IPS-18c (cell line): ENCODE measurements at regions not wholly inside any gene's neighbourhood (a gene's known extent, or its start where the extent isn't known, plus 50 kb on each side); places are given as distances from the start of the nearest gene placed in this dataset.

Experiments
- H3K4me3 ChIP-seq: 2 replicates; pipeline ENCODE4 v1.7.0; 2013; ENCODE audit warnings: low read depth, mild to moderate bottlenecking, low read length, moderate library complexity; ENCODE audit not compliant: insufficient read depth
- H3K9me3 ChIP-seq: one replicate; pipeline ENCODE4 v1.6.1; 2013; ENCODE audit warnings: mild to moderate bottlenecking, low read length, moderate library complexity; ENCODE audit not compliant: control insufficient read depth, insufficient read depth

DNA sequence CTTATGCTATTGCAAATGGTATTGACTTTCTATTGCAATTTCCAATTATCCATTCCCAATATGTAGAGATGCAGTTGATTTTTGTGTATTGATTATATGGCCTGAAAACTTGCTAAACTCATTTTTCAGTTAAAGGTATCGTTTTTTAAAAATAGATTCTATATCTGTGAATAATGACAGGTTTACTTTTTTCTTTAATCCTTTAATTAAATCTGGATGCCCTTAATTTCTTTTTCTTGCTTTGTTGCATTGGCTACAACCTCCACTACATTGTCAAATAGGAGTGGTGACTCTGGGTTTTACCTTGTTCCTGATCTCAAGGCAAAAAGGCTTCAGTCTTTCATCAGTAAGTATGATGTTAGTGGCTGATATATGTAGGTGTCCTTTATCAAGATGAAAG is 522.4 kb downstream of the MATN1 start:
- Histone ChIP-seq H3K4me3 (no peak overlapping the region), H3K9me3 (peaks cover 2% of the 10 kb centered on the region)

- H3K4me3 ChIP-seq: no peak overlapping the region
- peaks cover 4% of the 10 kb centered on the region for H3K9me3 ChIP-seq
Observed at GRCh38 chr1:30200161-30200560, 523.2 kb downstream of the MATN1 start.

DNA sequence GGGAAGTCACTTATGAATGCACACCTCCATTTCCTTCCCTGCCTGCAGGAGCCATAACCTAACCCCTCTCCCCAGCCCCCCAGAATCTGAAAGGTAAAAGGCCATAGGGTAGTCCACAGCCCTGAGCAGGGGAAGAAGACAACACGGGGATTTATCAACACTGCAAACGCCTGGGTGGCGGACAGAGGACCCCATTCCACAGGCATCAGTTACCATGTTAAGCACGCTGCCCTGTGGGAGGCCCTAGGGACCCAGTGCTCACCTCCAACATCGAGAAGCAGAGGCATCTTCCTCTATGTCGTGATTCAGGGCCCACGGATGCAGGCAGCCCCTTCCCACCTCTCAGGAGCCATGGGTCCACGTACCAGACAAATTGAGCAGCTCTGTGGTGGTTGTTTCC is 523.8 kb downstream of the MATN1 start:
- peaks cover 4% of the 10 kb centered on the region for H3K9me3 ChIP-seq
- no peak overlapping the region for H3K4me3 ChIP-seq

DNA sequence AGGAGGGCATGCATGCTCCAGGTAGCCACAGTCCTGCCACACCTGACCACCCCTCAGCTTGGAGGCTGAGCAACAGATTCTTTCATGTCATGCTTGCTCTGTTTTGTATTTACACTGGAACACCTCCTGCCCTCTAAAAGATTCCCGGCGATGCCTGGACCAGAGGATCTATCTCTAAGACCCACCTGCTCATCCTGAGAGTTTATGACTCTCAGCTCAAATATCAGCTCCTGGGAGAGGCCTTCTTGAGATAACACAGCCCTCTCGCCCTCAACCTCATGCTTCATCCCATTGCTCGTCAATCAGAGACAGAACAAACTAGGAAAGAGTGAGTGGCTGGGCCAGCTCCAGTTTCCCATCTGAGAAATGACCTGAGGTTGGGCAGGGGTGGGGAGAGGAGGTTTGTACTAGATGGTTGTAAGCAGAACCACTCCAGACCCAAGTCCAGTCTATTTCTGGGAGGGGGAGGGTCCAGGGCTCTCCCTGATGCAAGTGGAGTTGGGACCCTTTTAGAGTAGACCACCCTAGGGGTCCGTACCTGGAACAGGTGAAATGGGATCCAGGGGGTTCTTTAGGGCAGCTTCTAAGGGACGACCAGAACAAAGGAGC is 524.5 kb downstream of the MATN1 start:
- Histone ChIP-seq H3K4me3 (no peak overlapping the region), H3K9me3 (peaks cover 4% of the 10 kb centered on the region)

DNA sequence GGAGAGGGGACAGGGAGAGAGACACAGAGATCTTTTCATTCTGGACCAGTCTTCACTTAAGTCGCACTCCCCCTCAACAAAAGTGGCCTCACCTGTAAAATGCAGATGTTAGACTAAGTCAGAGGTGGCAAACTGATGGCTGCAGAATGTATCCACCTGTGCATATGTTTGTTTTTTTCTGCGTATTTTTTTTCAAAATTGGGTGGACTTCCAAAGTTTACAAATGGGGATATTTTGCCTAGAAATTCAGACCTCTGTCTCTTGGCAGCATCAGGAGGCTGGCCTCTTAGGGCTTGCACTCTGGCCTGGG is 525.0 kb downstream of the MATN1 start:
- peaks cover 4% of the 10 kb centered on the region for H3K9me3 ChIP-seq
- no peak overlapping the region for H3K4me3 ChIP-seq

DNA sequence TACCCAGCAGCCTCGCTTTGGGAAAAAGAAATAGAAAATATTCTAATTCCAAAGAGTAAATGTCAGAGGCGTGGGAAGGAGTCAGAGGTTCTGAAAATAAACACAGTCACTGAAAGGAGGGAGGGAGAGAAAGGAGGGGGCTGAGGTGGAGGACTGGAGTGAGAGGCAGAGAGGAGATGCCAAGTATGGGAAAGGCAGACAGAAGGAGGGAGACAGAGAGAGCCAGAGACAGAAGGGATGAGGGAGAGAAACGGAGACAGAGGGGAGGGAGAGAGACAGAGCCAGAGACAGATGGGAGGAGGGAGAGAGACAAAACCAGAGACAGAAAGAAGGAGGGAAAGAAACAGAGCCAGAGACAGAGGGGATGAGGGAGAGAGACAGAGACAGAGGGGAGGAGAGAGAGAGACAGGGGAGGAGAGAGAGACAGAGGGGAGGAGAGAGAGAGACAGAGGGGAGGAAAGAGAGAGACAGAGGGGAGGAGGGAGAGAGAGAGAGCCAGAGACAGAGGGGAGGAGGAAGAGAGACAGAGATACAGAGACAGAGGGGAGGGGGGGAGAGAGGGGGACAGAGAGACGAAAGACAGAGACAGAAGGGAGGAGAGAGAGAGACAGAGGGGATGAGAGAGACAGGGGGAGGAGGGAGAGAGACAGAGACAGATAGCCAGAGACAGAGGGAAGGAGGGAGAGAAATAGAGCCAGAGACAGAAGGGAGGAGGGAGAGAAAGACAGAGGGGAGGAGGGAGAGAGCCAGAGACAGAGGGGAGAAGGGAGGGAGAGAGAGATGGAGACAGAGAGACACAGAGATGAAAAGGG is 525.5 kb downstream of the MATN1 start:
- Histone ChIP-seq H3K9me3 (peaks cover 4% of the 10 kb centered on the region), H3K4me3 (no peak overlapping the region)

GRCh38 chr1:30196872-30197638 is 526.3 kb downstream of the MATN1 start:
- peaks cover 3% of the 10 kb centered on the region for H3K9me3 ChIP-seq
- no peak overlapping the region for H3K4me3 ChIP-seq

DNA sequence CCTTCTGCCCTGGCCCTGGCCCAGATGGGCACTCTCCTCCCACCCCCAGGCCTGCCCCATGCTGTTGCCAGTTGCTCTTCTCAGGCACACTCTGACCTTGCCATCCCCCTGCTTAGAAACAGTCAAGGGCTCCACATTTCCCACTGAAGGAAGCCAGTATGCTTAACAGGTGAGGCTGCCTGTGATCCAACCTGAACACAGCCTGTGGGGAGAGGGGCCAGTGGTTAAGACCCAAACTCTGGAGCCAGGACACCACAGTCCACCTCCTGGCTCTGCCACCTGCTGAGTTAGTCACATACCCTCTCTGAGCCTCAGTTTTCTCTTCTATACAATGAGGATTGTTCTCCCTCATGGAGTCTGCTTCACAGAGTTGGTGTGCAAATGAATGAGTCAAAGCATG is 526.9 kb downstream of the MATN1 start:
- H3K9me3 ChIP-seq: peaks cover 2% of the 10 kb centered on the region
- H3K4me3 ChIP-seq: no peak overlapping the region

DNA sequence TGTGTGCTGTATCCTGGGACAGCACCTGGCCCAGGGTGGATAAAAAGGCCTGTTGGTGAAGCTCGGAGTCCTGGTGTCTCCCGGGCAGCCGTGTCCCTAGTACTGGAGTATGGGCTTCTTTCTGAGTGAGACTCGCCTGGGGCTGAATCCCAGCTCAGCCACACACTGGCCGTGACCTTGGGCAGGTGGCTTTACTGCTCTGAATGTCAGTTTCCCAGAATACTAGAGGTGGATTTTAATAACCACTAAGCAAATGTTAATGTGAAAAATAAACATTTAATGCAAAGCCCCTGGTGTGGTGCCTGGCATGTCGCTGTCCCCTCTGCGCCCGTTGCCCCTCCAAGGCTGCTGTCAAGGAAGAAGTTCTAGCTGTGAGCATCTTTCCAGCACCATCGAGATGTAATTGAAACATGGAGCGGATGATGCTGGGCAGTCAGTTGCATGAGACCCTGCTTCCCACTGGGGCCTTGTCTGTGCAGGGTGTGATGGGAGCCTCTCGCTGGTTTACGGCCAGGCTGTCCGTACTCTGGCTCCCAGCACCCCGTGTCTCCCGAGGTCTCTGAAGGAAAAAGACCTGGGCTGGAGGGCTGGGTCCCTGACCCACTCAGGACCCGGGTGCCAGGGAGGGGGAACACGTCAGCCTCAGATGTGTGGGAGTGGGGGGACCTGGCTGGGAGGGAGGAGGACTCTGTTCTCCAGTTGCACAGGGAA is 527.8 kb downstream of the MATN1 start:
- peaks cover 2% of the 10 kb centered on the region for H3K9me3 ChIP-seq
- no peak overlapping the region for H3K4me3 ChIP-seq

DNA sequence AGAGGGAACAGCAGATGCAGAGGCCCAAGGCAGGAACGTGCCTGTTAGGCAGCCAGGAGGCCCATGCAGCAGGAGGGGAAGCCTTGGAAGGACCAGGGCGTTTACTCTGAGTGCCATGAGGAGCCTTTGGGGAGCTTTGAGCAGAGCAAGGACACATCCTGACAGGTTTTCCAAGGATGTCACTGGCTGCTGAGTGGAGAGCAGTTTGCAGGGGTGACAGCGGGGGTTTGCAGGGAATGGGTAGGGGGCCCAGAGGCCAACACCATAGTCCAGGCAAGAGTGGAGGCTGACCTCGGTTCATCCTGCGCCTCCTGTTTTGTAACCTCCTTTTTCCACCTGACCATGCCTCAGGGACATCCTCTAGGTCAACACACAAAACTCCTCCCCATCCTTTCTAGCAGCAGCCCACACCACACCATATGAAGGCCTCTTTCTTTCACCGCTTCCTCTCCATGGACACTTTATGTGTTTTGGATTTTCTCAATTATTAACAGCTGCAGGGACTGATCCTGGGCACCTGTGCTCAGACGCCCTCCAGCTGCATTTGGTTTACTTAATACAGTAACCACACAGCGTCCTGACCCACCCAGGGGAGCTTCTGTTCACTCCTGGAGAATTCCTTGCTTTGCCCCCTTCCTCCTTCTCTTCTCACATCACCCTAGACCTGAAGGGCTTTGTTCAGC is 528.5 kb downstream of the MATN1 start:
- no peak overlapping the region for H3K4me3 ChIP-seq
- peaks cover 2% of the 10 kb centered on the region for H3K9me3 ChIP-seq

- H3K4me3 ChIP-seq: no peak overlapping the region
- H3K9me3 ChIP-seq: peaks cover 2% of the 10 kb centered on the region
Observed at GRCh38 chr1:30194046-30194619, 529.3 kb downstream of the MATN1 start.

DNA sequence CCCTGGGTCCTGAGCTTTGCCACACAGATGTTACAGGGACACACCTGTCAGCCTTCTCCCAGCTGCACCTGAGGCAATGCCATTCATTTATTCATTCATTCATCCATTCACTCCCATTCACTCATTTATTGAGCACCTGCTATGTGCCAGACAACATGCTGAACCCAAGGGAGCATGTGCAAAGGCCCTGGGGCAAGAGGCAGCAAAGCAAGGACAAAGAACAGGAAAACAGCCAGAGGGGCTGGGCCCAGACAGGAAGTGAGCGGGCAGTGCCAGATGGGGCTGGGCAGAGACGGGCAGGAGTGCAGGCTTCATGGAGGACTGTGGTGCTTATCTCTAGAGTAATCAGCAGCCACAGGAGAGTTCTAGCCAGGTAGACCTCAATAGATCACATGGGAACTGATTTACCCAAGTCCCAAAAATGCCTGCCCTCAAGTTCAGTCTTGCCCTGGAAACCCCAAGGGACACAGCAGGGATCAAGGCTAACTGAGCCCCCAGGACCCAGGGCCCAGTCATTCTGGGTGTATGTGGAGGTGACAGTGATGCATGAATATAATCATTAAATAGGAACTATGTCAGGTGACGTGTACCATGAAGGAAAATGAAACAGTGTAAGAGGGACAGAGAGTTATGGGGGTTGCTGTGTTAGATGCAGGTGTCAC is 530.3 kb downstream of the MATN1 start:
- Histone ChIP-seq H3K4me3 (no peak overlapping the region), H3K9me3 (peaks cover 2% of the 10 kb centered on the region)

DNA sequence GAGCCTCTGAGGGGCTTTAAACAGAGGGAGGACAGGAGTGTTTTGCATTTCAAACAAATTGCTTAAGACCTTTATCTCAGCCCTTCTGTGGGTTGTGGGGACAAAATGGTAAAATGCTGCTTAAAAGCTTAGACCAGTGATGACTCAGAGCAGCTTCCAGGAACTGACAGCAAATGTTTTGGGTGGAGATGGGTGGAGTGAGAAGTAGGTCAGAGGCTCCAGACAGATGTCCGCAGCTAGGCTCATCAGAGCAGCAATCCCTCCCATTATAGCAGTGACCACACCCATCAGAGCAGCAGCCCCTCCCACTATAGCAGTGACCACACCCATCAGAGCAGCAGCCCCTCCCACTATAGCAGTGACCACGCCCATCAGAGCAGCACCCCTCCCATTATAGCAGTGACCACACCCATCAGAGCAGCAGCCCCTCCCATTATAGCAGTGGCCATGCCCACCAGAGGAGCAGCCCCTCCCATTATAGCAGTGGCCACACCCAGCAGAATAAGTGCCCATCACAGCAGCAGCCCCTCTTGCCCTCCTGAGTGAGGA is 532.2 kb downstream of the MATN1 start:
- Histone ChIP-seq H3K4me3 (no peak overlapping the region), H3K9me3 (peaks cover 2% of the 10 kb centered on the region)

DNA sequence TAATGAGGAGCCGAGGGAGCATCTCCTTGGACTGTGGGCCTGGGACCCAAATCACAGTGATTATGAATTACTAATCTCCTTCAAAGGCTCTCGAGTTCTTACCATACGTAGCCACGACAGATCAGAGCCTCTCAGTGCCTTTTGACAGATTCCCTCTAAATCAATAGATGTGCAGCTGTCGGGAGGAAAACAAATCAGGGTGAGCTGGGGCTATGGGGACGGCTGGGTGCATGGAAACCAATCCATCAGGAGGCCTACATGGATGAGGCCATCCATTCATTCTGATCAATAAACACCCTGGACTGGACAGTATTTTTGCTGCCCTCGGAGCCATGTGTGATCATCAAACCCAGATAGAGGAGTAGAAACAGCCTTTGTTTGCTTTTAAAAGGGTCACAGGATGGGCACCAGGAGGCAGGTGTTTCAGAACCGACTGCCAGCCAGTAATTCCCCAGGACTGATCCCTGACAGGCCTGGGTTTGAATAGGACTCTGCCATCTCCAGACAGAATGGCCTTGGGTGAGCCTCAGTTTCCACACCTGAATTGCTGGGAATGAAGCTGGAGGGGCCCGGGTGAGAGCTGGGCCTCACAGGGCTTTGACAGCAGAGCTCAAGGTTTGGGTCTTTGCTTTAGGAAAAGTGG is 532.8 kb downstream of the MATN1 start:
- no peak overlapping the region for H3K4me3 ChIP-seq
- no peaks in the 10 kb centered on the region for H3K9me3 ChIP-seq

DNA sequence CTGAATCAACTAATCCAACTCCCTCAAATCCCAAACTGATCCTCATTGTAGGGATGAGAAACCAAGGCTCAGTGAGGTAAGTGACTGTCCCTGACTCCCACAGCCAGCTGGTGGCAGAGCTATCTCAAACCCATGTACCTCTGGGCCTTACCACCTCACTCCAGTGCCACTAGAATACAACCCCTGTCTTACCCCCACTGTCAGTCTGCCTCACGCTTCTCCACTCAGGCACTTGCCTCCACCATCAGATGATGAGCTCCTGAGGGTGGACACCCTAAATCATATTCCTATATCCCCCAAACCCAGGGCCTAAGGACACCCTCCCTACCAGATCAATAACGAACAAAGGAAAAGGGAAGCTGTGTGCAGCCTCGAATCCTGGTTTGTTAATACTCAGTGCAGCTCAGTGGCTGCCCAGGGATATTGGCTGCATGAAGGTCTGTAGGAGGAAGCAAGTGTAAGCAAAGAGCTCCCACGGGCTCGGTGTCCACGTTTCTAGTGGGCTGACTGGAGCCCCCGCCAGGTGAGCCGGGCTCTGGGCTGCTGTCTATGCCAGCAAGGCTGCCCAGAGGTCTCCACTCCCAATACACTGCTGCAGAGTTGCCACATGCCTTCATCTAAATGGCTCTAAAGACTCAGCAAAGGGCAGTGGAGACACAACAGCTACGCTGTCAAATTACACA is 533.4 kb downstream of the MATN1 start:
- Histone ChIP-seq H3K9me3 (no peaks in the 10 kb centered on the region), H3K4me3 (no peak overlapping the region)
